GM03348 (cell line): ENCODE measurements at regions not wholly inside any gene's neighbourhood (a gene's known extent, or its start where the extent isn't known, plus 50 kb on each side); places are given as distances from the start of the nearest gene placed in this dataset.

Experiments
- DNase-seq: peaks from one replicate; pipeline ENCODE4 v3.0.0; 2012; ENCODE audit warnings: low spot score

DNA sequence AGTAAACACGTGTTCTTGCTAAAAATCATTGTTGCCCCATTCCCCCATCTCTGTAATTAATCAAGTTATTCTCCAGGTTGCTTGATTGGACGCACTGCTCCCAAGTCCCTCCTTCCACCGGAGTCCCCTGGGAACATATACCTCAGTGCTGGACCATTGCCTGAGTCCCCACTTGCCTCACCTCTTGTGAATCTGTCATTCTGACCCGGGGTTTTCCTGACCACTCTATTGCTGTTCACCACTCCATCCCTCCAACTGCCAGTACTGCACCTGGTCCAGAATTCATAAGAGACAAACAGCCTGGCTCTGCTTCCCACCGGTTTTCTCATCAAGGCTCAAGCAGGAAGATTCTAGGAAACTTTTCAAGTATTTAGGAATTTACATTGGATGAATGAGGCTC is 555.9 kb downstream of the VRK1 start:
- no peak for DNase-seq

DNA sequence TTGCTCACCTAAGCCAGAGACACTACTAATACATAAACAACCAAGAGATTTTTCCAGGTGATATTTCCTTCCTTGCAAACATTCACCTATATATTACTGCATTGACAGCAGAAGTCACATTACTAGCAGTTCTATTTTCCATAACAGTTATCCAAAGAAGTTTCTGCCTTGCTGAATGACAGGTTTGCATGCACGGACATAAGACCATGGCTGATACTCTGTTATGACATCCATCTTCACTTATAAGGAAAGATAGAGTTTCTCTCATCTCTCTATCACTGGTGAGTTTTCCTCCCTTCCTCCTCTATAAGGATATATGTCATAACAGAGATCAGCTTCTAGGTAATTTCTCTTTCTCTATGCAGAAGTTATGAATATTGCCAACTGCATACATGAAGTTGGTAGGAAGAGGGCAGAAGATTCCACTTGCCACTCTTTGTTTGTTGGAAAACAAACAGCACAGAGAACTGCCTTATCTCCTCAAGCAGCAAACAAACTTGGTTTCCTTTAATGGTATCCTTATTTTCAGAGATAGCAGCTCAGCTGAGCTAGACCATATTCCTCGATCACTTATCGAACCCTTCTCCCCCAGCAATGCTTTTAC is 557.0 kb downstream of the VRK1 start:
- no peak for DNase-seq

DNA sequence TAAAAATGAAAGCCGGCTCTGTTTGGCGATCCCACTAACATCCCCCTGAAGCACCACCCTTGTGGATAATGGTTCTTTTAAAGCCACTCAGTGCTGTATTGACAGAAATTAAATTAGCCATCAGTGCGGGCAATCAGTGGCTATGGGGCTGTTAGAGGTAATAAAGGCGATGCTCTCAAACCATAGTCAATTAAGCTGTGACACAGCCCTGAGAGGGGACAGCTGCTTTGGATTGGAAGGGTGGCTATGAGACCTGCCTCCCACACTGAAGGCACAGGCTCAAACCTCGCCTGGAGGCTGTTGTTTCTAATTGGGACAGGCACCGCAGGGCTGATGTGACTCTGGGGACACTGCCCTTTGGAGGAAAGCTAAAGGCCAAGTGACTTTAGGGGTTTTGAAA is 562.2 kb downstream of the VRK1 start:
- no peak for DNase-seq

DNA sequence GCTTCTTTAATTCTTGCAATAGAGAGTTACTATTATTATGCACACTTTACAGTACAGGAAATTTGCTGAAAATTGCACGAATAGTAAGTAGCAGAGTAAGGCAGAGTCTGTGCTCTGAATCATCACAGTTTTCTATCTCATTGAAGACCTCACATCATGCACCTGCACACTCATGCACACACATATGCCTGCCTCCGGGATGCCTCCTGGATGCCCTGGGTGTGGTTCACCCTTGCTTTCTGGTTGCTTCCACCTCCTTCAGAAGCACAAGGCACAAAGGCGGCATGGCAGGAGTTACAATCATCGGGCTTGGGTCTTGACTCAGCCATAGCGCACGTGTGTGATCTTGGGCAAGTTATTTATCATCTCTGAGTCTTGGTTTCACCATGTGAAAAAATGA is 564.0 kb downstream of the VRK1 start:
- DNase-seq: no peak

DNA sequence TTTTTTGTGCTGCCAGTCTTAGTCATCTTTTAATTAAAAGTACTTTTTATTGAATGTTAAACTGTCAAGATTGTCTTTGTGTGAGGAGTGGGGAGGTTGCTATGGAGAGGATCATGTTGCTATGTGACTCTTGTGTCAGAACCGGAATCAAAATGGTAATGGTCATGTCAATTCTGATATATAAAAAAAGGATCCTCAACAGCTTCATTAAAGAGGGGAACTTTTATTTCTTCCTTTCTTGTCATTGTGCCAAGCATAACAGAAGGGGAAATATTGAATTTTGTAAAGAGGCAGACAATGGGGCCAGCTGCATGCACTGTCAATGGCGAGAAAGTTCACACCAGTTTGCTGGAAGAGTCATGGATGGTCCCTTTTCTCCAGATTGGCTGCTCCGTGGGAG is 564.8 kb downstream of the VRK1 start:
- DNase-seq: no peak

DNA sequence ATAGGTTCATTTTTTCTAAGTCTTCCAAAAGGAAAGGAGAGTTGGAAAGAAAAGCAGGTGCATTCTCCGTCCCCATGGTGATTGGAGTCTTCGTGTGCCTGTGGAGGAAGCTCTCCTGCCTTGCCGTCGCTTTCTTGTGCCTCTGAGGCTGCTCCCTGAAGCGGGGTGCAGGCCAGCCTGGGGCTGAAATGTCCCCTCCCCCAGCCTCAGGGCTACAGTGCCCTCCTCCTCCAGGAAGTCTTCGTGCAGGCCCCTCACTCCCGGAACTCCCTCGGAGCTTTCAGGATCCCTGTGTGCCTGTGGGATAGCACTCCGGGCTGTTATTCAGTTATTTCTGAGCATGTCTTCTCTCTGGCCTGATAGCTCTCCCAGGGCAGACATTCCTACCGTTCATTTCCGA is 569.2 kb downstream of the VRK1 start:
- DNase-seq: no peak

DNA sequence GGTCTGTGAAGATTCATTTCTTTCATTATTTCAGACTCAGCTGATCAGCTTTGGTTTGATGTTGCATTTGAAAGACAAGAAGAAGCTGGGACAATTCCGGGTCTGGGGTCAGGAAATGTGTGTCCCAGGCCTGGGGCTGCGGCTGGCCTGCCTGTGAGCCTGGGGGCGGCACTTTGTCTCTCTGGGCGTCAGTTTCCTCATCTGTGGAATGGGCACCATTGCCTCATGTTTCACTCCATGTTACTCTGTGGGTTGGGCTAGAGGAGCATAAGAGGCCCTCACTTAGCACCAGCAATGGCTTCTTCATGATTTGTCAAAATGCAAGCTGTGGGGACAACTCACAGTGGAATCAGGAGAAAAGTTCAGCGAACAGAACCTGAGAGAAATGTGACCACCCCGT is 570.1 kb downstream of the VRK1 start:
- no peak for DNase-seq

DNA sequence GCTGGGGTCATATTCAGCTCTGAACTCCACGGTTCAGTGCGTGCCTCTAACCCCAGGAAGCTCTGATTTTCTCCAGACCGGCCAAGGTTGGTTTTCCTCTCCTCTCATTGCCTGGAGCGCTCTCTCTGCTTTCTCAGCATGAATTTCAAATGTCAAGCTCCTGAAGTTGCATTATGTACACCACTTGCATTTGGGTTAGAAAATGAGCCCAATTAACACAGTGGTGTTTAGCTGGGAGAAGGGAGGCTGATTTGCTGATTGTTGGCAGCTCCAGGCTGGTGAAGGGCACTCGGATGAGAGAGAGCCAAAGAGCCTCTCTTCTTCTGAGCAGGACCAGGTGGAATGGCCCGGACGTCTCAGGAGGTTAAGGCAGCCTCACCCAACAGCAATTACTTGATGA is 570.9 kb downstream of the VRK1 start:
- DNase-seq: no peak

DNA sequence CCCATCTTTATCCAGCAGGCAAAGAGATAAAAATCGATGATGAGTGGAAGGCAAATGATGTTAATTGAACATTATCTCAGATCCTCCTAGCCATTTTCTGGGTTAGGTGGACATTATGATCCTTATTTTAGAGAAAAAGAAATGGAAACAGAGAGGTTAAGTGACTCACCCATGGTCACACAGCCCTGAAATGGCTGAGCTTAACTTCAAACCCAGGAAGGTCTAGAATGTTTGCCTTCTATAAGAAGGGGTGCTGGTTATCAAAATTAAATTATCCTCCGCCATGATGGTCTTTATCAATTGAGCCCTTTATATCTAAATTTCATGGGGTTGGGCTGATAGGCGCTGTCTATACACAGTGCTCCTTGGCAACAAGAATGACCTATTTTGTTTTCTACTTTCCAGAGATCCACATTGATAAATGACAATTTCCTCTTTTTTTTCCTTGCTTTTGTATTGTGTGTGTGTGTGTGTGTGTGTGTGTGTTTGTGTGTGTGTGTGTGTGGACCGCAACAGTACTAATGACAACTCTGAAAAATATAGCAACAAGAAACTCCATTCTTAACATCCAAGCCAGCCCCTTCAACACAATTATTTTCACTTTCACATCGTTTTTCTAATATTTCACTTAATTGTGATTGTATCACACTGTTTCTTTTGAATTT is 571.9 kb downstream of the VRK1 start:
- no peak for DNase-seq

DNA sequence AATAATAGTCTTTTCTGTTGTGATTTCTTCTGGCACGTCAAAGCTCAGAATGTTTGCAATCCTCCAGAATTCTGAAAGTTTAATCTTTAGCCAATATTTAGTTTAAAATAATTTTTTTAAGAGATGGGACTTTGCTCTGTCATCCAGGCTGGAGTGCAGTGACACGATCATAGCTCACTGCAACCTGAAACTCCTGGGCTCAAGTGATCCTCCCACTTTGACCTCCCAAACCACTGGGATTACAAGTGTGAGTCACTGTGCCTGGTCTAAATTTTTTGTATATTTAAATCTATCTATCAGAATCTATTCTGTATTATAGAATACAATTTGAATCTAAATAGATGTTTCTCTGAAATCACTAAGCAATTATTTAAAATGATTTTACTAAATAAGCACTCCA is 572.7 kb downstream of the VRK1 start:
- DNase-seq: no peak

DNA sequence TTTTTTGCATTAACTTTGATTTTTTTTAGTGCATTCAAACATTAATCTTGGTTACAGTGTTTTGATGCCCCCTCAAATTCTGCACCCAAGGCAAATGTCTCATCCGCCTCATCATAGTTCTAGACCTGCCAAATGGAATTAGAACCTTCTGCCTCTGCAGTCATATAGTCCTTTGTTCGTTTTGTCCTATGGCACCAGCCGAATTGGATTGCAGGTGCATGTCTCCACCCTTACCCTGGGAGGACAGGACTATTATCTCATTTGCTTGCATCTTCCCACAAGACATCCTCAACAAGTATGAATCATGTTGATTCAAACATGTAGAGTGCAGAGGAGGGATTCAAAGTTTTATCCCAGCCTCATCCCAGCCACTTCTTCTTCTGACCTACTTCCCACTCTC is 579.1 kb downstream of the VRK1 start:
- no peak for DNase-seq

DNA sequence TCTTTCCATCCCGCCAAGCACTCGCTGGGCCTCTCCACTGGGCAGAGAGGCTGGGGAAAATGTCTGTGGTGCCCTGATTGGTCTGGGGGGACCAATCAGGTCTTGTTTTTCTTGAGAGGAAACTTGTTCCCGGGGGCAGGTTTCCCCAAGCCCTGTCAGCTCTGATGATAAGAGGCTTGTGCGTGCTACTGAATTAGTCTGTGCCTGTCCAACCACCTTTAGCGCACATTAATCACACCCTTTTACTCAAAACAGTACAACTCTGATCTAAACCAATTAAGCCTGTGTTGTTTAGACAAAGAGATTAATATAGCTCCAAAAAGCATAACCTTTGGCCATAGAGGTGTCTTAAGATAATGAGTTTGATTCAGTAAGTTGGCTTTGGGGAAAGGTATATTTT is 580.4 kb downstream of the VRK1 start:
- no peak for DNase-seq

DNA sequence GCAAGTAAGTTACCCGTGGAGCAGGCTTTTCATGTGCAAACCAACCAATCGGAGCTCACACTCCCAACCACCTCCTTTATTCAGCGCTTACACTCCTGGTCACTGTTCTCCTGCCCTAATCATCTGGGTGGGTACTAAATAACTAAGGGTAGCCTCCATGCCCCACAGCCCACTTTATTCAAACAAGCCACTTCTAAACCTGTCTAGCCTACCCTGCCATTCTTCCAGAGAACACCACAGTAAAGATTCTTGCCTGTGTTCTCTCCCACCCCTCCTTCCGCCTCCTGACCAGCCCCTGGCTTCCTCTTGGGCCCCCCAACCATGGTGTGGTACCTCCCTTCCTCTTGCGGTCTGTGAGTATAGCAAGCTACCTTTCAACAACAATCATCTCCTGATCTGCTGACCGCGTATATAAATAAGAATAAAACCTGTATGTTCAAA is 581.9 kb downstream of the VRK1 start:
- no peak for DNase-seq

DNA sequence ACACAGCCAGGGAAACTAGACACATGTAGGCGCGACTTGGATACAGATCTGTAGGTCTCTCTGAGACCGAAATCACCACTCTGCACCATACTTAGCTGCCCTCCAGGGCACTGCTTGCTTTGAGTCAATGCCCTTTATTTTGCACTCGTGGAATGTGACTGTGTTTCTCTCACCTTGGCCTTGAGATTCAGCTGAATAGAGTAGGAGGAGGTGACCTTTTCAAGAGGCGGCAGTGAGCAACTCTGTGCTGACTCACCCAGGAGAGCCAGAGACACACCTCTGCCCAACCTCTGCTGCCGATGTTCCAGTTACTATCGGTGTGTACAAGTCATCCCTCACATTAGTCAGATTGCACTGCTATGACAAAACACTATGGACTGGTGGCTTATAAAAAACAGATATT is 583.4 kb downstream of the VRK1 start:
- DNase-seq: no peak

DNA sequence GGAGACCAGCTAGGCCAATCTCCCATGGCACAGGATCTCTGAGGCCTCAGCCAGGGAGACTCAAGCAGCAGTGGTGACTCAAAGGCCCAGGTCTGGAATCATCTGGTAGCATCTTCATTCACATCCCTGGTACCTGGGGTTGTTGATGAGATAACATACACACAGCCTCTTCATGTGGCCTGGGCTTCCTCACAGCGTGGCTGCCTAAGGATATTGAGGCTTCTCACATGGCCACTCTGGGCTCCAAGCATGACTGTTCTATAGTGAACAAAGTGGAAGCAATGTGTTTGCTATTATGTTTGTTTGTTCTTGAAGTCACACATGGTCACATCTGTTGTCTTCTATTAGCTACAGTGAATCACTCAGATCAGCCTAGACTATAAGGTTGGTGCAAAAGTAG is 584.1 kb downstream of the VRK1 start:
- DNase-seq: no peak

DNA sequence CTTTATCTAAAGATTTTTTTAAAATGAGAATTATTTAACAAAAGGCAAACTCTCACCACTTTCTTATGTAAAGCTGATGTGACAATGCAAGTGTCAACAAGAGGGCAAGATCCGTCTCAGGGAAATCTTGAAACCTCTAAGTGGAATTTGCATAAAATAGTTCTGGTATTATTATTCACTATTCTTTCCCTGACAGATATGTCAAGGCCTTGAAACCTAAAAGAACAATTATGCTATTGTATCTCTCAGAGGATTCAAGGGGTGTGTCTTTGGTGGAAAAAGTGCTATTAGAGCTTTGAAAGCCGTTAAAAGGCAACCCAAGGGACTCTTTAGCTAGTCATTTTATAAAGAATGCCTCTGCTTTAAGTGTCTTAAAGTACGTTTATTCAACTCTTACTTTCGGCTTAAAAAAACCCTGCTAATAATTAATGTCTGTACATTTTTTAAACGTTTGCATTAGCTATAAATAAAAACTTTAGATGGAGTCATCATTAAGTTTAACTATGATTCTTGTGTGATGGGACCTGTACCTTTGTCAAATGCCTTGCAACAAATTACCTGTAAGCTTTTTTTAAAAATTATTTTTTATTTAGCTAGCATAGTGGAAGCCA is 585.5 kb downstream of the VRK1 start:
- DNase-seq: no peak

DNA sequence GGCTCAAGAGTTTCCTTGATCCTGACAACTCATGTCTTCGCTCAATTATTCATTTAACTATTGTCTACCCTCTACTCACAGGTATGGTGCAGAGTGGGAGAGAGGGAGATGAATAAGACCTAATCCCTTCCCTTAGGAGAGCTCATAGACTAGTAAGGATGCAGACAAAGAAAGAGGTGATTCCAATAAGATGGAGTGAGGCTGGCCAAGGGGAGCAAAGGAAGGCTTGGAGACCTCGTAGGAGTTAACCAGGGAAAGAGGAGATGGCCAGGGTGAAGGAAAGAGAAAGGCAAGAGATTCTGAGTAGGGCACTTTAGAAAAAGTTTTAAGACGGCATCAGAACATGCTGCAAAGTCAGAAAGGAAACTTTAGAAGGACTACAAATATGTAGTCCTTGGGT is 588.5 kb downstream of the VRK1 start:
- no peak for DNase-seq

DNA sequence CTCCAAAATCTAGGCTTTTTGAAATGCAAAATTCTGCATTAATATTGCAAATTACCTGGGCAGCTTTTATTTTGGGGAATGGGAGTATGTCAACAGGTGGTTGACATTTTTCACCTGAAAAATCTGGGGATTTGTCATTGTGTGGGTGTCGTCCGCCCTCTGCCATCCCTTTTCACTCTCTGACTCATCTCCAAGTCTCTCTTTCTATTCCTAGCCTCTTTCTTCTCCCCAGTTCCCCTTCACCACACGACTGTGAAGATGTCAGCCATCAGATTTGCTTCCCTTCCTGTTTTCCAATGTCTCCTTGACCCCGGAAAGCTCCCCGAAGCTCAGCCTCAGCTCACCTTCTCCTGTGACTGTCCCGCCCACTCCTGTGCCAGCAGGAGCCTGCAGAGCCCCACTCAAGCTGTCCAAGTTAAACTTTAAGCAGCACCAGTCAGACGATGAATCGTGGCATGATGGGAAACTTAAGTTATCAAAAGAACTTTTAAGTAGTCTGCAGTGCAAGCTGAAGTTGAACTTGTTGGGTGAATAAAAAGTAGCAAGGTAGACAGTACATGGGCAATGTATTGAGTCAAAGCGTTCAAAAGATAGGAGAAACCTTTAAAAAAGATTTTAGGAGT is 590.2 kb downstream of the VRK1 start:
- no peak for DNase-seq

DNA sequence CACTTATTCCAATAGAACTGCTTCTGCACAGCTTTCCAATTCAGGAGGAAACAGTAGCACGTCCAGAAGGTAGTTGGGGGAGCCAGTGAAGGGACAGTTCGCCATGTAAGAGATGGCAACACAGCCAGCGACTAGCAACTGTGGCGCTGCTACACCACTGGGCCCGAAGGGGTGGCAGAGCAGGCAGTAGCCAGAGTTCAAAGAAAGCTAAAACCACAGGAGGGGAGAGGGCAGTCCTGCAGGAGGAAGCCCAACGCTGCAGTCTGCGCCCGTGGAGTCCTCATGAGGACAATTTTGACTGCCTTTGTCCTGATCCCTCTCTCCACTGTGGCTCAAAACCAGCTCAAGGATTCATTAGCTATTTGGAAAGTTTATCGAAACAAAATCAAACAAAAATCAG is 591.2 kb downstream of the VRK1 start:
- DNase-seq: no peak

DNA sequence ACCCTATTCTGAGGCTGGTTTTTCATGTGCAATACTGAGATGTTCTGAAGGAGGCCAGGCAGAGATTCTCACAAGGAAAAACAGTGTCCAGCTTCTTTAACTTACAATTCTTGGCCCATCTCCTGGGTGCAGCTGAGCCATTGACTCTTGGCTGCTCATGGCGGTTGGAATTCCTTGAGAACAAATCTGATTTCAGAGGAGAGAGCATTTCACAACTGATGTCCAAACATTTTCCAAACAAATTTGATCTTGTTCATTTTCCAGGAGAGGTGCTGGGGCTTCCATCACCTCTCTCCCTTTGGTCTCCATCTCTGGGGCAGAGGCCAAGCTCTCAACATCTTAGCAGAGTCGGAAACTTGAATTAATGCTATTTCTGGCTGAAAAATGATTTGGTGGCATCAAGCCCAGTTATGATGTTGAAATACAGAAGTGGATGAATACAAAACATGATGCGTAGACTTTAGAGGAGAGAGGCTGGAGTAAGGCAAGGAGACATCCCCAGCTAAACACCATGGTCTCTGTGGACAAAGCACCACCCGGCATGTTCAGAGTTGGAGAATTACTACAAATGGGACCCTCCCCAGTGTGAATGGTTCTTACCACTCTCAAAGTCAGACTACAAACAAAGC is 593.0 kb downstream of the VRK1 start:
- DNase-seq: no peak

DNA sequence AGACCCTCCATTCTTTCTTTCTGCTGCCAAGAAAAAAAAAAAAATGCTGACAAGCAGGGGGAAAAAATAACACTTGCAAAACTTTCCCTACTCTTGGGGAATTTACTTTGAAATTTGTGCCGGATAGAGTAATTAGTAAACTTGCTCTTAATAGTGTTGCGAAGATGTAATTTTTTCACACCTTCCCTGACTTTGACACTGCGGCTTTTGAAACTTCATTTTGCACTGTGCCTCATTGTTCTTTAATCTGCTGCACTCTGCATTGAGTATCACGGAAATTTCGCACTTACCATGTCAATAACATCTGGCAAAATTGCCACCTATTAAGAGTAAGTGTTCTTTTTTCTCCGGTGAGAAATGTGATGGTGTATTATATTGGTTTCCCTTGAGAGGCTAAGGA is 596.1 kb downstream of the VRK1 start:
- DNase-seq: no peak

DNA sequence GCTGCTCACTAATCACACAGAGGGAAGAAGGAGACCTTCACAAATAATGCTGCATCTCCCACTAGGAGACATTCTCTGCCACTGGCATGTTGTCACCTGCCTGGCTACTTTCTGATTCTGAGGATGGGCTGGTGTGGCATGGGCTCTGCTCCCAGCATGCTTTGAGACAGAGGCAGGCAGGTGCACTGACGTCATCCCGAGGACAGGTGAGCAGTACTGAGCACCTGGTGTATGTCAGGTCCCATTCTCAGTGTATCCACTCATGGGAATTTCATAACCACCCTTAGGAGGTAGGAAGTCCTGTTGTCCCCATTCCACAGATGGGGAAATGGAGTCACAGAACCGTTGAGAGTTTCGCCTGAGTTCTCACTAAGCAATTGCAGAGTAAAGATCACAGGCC is 597.9 kb downstream of the VRK1 start:
- DNase-seq: no peak

DNA sequence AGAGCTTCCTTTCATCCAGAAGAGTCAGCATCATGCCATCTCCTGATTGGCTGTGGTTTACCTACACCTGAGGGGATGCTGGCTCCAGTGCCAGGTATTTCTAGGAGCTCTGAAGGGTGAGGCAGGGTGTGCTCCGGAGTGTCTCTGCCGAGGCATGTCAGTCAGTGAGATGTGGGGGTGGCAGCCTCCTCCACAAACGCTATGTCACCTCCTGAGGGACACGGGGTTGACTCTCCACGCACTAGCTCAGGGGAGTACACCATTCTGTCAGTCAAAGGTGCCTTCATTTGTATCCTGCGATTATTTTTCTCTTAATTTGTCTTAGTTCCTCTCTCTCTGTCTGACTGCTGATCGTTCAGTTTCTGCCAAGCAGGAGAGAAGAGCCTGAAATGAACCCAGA is 604.5 kb downstream of the VRK1 start:
- DNase-seq: no peak
